ENCODE measurements at regions not wholly inside any gene's neighbourhood (a gene's known extent, or its start where the extent isn't known, plus 50 kb on each side); places are given as distances from the start of the nearest gene placed in this dataset.

- TF ChIP-seq CTCF (conservative IDR thresholded peaks at IDR 0.05 in 1 of 2, IDR thresholded peaks at IDR 0.05 in 1 of 2; ENCODE audit: low read depth in 1 of 2, low read length in 2 of 2) (no peak), EZH2 (IDR thresholded peaks at IDR 0.05; ENCODE audit: low read length, missing control alignments) (no peak)
Observed at GRCh38 chr4:126755506-126755905, 877.3 kb upstream of the INTU start.

Data from fibroblast of lung (primary cell).